Activated CD8-positive, alpha-beta T cell treated with anti-CD3 and anti-CD28 coated beads, Interleukin-2, amount 10 ng/mL, durations not matched to agents 7 days and 5 days (primary cell): ENCODE measurements at regions not wholly inside any gene's neighbourhood (a gene's known extent, or its start where the extent isn't known, plus 50 kb on each side); places are given as distances from the start of the nearest gene placed in this dataset.

ENCODE experiments used
- ATAC-seq: fragments of 150-1000 bp; cut with Tn5 transposase; one replicate; pipeline ENCODE4 v1.10.0; 2021; ENCODE audit warnings: moderate library complexity
- CTCF ChIA-PET: fragments of 350-600 bp; sonication (Branson Sonifier 250); formaldehyde crosslinking; loops from one replicate; lab custom pipeline; 2021; ENCODE audit warnings: antibody characterized with exemption; lab: Charles Lee
- POLR2A ChIA-PET: fragments of 350-600 bp; sonication (Branson Sonifier 250); formaldehyde crosslinking; loops from one replicate; lab custom pipeline; 2021; ENCODE audit warnings: antibody characterized with exemption; lab: Charles Lee
- DNase-seq: peaks from one replicate; pipeline ENCODE4 v3.0.0-alpha.2; 2020
- H3K27ac Mint-ChIP-seq: one replicate; pipeline ENCODE4 v1.8.0; 2021; ENCODE audit warnings: mild to moderate bottlenecking, mixed read lengths
- H3K27me3 Mint-ChIP-seq: one replicate; pipeline ENCODE4 v1.8.0; 2021; ENCODE audit warnings: low read depth, mixed read lengths
- H3K36me3 Mint-ChIP-seq: one replicate; pipeline ENCODE4 v1.8.0; 2021; ENCODE audit warnings: low read depth, mixed read lengths
- H3K4me1 Mint-ChIP-seq: one replicate; pipeline ENCODE4 v1.8.0; 2021; ENCODE audit warnings: low read depth, mixed read lengths
- H3K4me3 Mint-ChIP-seq: one replicate; pipeline ENCODE4 v1.8.0; 2021; ENCODE audit warnings: mild to moderate bottlenecking, mixed read lengths
- H3K9me3 Mint-ChIP-seq: one replicate; pipeline ENCODE4 v1.8.0; 2022; ENCODE audit warnings: mixed read lengths; ENCODE audit not compliant: insufficient read depth

DNA sequence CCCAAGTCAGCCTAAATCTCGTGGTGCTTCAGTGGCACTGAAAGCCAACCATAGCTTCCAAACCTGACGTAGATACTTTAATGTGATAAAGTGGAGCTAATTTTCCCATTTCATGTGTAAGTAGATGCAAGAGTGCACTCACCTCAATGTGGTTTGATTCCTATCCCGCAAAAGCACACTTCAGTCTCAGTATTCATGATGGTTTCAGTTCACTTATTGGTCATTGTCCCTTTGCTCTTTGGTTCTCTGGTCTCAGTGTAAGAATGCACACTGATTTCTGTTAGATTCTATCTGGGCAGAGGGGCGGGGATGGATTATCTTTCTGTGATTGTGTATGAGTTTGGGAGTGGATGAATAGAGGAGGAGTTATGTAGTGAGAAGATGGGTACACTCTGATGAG lies 340.6 kb downstream of the KCNRG start:
- H3K36me3 Mint-ChIP-seq, result no peaks in the 10 kb centered on the region
- H3K4me3 Mint-ChIP-seq, result no peak overlapping the region

DNA sequence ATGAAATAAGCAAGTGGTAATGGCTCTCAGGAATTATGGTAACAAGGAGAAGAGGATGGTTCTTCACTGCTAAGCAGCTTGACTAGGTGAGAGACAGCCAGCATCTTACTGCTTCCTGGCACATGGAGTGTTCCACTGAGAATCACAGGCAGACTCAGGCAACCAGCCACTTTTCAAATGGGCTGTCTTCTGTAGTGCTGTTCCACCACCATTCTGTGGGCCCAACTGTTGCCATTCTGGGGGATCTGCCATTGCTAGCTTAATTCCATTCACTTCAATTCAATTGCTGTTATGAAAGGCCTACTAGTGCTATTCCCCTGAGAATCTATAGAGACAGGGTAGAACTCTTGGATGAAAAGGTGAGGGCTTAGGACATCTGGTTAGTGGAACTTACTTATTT lies 341.9 kb downstream of the KCNRG start:
- POLR2A ChIA-PET, result interaction anchor here (0.6 kb wide), 1 partner anchor 31 kb away, joined by 3 read pairs; no protein-coding TSS in a partner anchor
- no peak for DNase-seq
- no peaks in the 10 kb centered on the region for H3K9me3 Mint-ChIP-seq

More for the DNA sequence above, 340.6 kb downstream of the KCNRG start:
- Mint-ChIP-seq H3K27ac (no peak overlapping the region), H3K27me3 (peaks cover 2% of the 10 kb centered on the region), H3K4me1 (peaks cover 33% of the 10 kb centered on the region), H3K9me3 (no peaks in the 10 kb centered on the region)
- ChIA-PET CTCF (no interaction called here), POLR2A (no interaction called here)
- DNase-seq (no peak), ATAC-seq (no peak)

DNA sequence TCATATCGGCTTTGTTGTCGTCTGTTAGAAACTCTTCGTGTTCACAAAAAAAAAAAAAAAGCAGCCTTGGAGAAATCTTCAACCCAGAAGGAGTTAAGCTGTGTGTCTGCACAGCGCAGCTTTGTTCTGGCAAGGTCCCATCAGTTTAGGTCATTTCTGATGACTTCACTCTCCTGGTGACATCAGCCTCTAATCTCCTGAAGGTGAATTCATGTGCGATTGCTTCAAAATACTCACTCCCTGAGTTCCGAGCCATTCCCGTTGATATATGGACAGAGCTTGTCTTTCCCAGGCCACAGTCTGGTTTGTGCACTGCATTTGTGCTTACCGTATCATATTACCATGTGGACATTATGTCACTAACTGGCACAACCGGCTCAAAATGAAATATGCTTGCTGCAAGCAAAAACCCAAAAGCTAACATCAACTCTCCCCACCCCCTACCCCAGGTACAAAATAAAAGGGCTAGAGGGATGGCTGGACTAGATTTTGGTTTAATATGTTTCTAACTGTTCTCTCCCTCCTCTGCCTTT lies 342.4 kb downstream of the KCNRG start:
- ATAC-seq (no peak), DNase-seq (no peak)
- ChIA-PET CTCF (no interaction called here), POLR2A (interaction anchor here (0.6 to 0.8 kb wide), 2 partner anchors 31 to 233 kb away, joined by 3 read pairs; no protein-coding TSS in a partner anchor)
- H3K9me3 Mint-ChIP-seq, result no peaks in the 10 kb centered on the region
- H3K27ac Mint-ChIP-seq, result no peak overlapping the region
- H3K27me3 Mint-ChIP-seq, result peaks cover 5% of the 10 kb centered on the region
- no peaks in the 10 kb centered on the region for H3K36me3 Mint-ChIP-seq
- H3K4me3 Mint-ChIP-seq, result no peak overlapping the region
- peaks cover 43% of the 10 kb centered on the region for H3K4me1 Mint-ChIP-seq

More for the DNA sequence above, 341.9 kb downstream of the KCNRG start:
- H3K36me3 Mint-ChIP-seq, result no peaks in the 10 kb centered on the region
- H3K4me3 Mint-ChIP-seq, result no peak overlapping the region
- CTCF ChIA-PET, result no interaction called here
- H3K27me3 Mint-ChIP-seq, result peaks cover 2% of the 10 kb centered on the region
- ATAC-seq, result no peak
- H3K4me1 Mint-ChIP-seq, result peaks cover 43% of the 10 kb centered on the region
- no peak overlapping the region for H3K27ac Mint-ChIP-seq

DNA sequence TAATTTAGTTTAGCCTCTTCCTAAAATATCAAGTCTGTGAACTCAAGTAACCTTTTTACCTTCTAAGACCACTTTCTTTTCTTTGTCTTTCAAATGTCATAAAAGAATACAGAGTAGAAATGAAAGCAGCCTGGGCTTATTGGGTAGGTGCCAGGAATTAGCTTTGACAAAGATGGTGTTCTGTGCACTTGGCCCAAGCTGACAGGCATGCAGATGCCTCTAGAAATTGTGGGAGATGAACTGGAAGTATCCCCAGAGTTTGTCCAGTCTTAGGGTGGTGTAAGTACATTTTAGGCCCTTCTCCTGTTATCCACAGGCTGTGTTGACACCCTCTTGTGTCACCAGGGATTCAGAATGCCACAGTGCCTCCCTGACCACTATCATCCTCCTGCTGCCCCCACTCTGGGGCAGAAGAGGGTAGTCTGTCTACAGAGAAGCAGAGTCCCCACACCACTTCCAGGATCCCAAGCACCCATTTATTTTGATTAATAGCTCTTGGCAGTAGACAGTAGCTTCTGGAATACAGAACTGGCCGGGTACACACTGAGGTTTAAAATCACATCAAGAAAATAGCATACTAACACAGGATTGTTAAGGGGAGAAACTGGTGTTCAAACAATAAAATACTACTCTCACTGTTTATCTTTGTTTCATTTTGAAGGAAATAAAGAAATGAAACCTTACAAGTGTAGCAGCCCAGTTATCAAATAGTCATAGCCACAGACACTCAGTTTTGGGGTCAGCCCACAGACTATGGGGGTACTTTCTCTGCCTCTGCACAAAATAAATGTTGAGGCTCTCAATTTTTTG lies 343.2 kb downstream of the KCNRG start:
- H3K9me3 Mint-ChIP-seq, result no peaks in the 10 kb centered on the region
- no peak for DNase-seq
- H3K4me1 Mint-ChIP-seq, result peaks cover 43% of the 10 kb centered on the region
- H3K36me3 Mint-ChIP-seq, result no peaks in the 10 kb centered on the region
- no peak overlapping the region for H3K27ac Mint-ChIP-seq
- ATAC-seq, result no peak
- ChIA-PET POLR2A (interaction anchor here (0.8 kb wide), 1 partner anchor 234 kb away, joined by 3 read pairs; no protein-coding TSS in a partner anchor), CTCF (interaction anchor here (1.0 to 1.6 kb wide), 3 partner anchors 12 to 553 kb away, joined by 3 to 4 read pairs (median 3); no protein-coding TSS in a partner anchor)
- H3K4me3 Mint-ChIP-seq, result no peak overlapping the region
- peaks cover 6% of the 10 kb centered on the region for H3K27me3 Mint-ChIP-seq

DNA sequence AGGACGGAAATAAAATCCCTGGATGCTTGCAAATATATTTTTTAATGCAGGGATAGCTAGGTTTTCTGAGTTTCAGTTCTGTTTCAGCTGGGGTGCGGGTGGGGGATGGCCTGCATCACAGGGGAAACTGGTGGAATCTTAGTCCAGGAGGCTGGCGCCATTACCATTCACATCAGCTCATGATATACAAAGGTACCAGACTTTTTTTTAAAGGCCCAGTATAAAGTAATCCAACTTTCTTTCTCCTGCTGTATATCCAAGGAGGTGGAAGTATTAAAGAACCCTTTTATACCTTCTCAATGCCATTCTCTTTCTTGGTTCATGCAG lies 343.8 kb downstream of the KCNRG start:
- CTCF ChIA-PET, result interaction anchor here (1.0 to 1.6 kb wide), 3 partner anchors 12 to 553 kb away, joined by 3 to 4 read pairs (median 3); no protein-coding TSS in a partner anchor
- ATAC-seq (no peak), DNase-seq (no peak)
- H3K9me3 Mint-ChIP-seq, result no peaks in the 10 kb centered on the region
- POLR2A ChIA-PET, result no interaction called here
- peaks cover 43% of the 10 kb centered on the region for H3K4me1 Mint-ChIP-seq
- H3K36me3 Mint-ChIP-seq, result no peaks in the 10 kb centered on the region
- no peak overlapping the region for H3K4me3 Mint-ChIP-seq
- no peak overlapping the region for H3K27ac Mint-ChIP-seq
- peaks cover 9% of the 10 kb centered on the region for H3K27me3 Mint-ChIP-seq

DNA sequence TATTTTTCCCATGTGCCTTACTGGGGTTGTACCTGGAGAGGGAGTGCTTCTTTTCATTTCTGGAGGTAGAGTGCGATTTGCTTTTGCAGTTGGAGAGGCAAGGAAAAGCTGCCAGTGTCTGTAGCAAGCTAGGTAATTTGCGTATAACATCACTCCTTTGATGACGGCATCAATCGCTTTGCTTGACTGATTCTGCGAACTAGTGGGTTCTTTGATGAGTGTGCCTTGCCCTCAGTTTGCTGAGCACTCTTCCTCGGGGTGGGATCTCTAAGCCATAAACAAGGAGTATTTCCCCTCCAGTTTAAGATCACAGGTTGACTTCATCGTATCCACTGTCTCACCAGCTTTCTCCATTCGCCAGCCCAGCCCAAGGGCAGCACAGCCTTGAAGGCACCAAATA lies 344.5 kb downstream of the KCNRG start:
- H3K27me3 Mint-ChIP-seq, result peaks cover 9% of the 10 kb centered on the region
- CTCF ChIA-PET, result interaction anchor here (1.3 to 1.6 kb wide), 2 partner anchors 11 to 440 kb away, joined by 3 to 4 read pairs; no protein-coding TSS in a partner anchor
- no peak overlapping the region for H3K4me3 Mint-ChIP-seq
- ATAC-seq (no peak), DNase-seq (no peak)
- H3K9me3 Mint-ChIP-seq, result no peaks in the 10 kb centered on the region
- no peak overlapping the region for H3K27ac Mint-ChIP-seq
- no peaks in the 10 kb centered on the region for H3K36me3 Mint-ChIP-seq
- POLR2A ChIA-PET, result no interaction called here
- H3K4me1 Mint-ChIP-seq, result peaks cover 42% of the 10 kb centered on the region

DNA sequence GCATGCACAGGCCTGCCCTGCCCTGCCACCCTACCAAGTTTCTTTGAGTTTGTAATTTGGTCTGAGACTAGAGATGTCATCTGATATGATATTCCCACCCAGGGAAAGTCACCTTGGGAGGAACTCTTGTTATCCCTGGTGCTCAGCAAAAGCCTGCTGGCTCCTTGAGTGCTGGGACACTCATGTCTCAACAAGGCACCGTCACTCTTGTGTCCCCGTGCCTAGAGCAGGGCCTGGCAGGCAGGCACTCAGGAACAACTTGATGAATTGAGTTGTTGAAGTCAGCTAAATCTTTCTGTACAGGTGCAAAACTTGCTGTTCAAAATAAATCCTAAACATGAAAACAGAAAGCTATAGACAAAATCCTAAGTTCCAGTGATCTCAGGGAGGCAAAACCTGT lies 345.4 kb downstream of the KCNRG start:
- no peak for ATAC-seq
- Mint-ChIP-seq H3K9me3 (no peaks in the 10 kb centered on the region), H3K4me3 (no peak overlapping the region)

DNA sequence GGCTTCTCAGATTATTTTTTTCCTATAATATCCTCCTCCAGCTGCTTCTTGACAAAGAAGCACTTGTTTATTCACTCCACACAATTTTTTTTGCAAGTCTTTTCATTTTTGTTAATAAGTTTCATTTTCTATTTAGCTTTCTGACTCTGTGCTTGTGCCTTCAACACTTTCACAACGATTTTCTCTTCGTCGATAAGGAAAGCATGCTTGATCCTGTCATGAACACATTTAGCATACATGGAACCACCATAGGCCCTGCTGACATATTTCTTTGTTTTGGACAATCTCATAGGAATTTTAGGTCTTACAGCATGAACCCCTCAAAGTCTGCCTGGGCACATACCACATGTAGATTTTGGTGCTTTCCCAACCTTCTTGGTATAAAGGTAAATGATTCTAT lies 346.0 kb downstream of the KCNRG start:
- H3K4me3 Mint-ChIP-seq, result no peak overlapping the region
- ATAC-seq, result no peak
- H3K9me3 Mint-ChIP-seq, result no peaks in the 10 kb centered on the region
- no peaks in the 10 kb centered on the region for H3K36me3 Mint-ChIP-seq
- CTCF ChIA-PET, result interaction anchor here (0.9 to 1.6 kb wide), 6 partner anchors 10 to 708 kb away, joined by 3 to 5 read pairs (median 4); no protein-coding TSS in a partner anchor
- DNase-seq, result no peak
- H3K27ac Mint-ChIP-seq, result peak overlapping the region; percentile 50
- H3K27me3 Mint-ChIP-seq, result peaks cover 8% of the 10 kb centered on the region
- peaks cover 45% of the 10 kb centered on the region for H3K4me1 Mint-ChIP-seq
- POLR2A ChIA-PET, result interaction anchor here (0.7 to 0.8 kb wide), 2 partner anchors 14 to 281 kb away, joined by 3 read pairs; no protein-coding TSS in a partner anchor

More for the DNA sequence above, 345.4 kb downstream of the KCNRG start:
- Mint-ChIP-seq H3K27ac (no peak overlapping the region), H3K27me3 (peaks cover 8% of the 10 kb centered on the region), H3K4me1 (peaks cover 42% of the 10 kb centered on the region), H3K36me3 (no peaks in the 10 kb centered on the region)
- ChIA-PET CTCF (interaction anchor here (0.9 to 1.6 kb wide), 6 partner anchors 9 to 709 kb away, joined by 3 to 5 read pairs (median 4); no protein-coding TSS in a partner anchor), POLR2A (interaction anchor here (0.8 kb wide), 1 partner anchor 280 kb away, joined by 3 read pairs; no protein-coding TSS in a partner anchor)
- no peak for DNase-seq

DNA sequence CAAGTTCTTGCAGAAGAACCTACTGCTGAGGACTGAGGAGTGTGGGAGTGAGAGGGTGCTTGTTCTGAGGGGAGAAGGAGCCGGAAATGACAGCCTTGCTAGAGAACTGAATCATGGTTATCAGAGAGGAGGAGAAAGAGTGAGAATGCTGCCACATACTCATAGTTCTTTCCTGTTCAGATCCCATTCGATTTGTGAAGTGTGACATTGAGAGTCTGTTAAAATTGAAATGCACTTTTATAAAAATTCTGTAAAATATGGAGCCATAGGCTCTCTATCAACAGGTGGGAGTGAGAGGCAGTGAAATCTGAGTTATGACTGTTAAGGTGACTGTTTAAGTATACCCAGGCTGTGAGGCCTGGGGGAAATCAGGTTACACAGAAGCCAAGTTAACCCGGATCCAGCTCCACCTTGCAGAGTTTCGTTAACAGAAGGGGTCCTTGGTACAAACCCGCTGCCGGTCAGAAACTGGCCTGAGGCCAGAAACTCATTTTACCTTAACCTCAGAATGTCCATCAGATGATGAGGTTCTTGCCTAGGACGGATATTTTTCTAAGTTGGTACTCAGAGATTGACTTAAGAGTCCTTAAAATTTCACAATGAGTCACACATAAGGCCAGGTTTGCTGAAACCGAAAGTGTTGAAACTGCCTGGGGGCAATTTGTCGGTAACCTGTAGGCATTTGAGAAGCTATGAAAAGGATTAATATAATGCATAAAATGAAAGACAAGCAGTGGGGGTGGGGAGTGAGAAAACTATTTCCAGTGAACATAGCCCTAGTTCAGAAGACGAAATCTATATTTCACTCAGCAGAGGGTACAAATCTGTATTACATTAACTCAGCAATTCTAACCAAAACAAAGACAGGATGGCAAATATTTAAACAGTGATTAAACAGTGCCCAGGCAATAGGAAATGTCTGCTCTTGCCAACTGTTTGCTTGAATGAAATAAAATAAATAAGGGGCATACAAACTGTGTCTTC lies 350.5 kb downstream of the KCNRG start:
- ChIA-PET POLR2A (interaction anchor here (0.8 to 1.5 kb wide), 3 partner anchors 21 to 241 kb away, joined by 3 to 7 read pairs (median 4); no protein-coding TSS in a partner anchor), CTCF (interaction anchor here (1.0 to 1.3 kb wide), 5 partner anchors 84 to 704 kb away, joined by 3 to 5 read pairs (median 3); partner anchors contain the start of genes SPRYD7 and TRIM13)
- Mint-ChIP-seq H3K4me3 (peak overlapping the region; percentile 63), H3K36me3 (peaks cover 3% of the 10 kb centered on the region), H3K27me3 (peaks cover 17% of the 10 kb centered on the region), H3K4me1 (peaks cover 42% of the 10 kb centered on the region), H3K27ac (peak overlapping the region; percentile 88), H3K9me3 (no peaks in the 10 kb centered on the region)
- ATAC-seq, result peak; percentile 78
- peak; percentile 69 for DNase-seq

DNA sequence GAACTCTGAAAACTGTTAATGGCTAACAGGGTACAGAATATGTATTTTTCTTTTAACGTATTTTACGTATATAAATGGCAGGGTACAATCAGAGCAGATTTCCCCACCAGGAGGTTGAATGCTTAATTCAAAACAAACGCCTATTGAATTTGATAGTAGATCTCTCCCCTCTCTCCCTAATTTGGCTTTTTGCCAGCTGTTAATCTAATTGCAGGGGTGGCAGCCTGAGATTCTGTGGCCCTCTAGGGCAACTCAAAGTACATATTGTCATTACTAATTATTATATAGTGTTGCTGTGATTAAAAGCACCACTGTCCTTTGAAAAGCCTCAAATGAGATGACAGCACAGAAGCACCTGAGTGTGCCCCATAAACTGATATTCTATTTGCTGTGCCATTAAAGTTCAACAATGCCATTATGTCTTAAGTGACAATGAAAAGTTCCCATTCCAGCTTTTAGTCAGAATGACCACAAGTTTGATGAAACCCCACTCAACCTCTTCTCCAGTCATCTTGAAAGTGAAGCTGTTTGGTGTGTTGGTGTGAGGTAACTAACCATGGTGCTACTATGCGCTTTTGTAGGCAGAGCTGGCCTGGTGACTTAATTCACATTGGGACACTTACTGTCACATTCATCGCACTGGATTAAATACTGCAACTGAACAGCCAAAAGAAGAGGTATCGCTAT lies 351.4 kb downstream of the KCNRG start:
- H3K4me1 Mint-ChIP-seq, result peaks cover 36% of the 10 kb centered on the region
- POLR2A ChIA-PET, result interaction anchor here (0.8 to 1.5 kb wide), 4 partner anchors 20 to 242 kb away, joined by 3 to 7 read pairs (median 4); no protein-coding TSS in a partner anchor
- ATAC-seq (peak; percentile 77), DNase-seq (peak; percentile 63)
- peaks cover 24% of the 10 kb centered on the region for H3K27me3 Mint-ChIP-seq
- H3K9me3 Mint-ChIP-seq, result no peaks in the 10 kb centered on the region
- H3K36me3 Mint-ChIP-seq, result peaks cover 3% of the 10 kb centered on the region
- H3K27ac Mint-ChIP-seq, result peak overlapping the region; percentile 88
- H3K4me3 Mint-ChIP-seq, result peak overlapping the region; percentile 63
- CTCF ChIA-PET, result interaction anchor here (1.0 to 1.5 kb wide), 5 partner anchors 85 to 703 kb away, joined by 3 to 5 read pairs (median 3); partner anchors contain the start of gene TRIM13
